Tongue (tissue), 1 donor: ENCODE measurements at regions not wholly inside any gene's neighbourhood (a gene's known extent, or its start where the extent isn't known, plus 50 kb on each side); places are given as distances from the start of the nearest gene placed in this dataset.

Experiments used
- DNase-seq: peaks from one replicate; pipeline ENCODE4 v3.0.0-alpha.2; 2015

- no peak for DNase-seq
Measured at GRCh38 chr4:159041054-159042034, 61.5 kb upstream of the RAPGEF2 start.

- peak; percentile 53 for DNase-seq
Measured at GRCh38 chr4:159042097-159042605, 60.7 kb upstream of the RAPGEF2 start.

GRCh38 chr4:159042868-159043267 lies 60.0 kb upstream of the RAPGEF2 start:
- no peak for DNase-seq

- DNase-seq: no peak
Measured at GRCh38 chr4:159043861-159044260, 59.0 kb upstream of the RAPGEF2 start.

- no peak for DNase-seq
Measured at GRCh38 chr4:159045321-159045720, 57.6 kb upstream of the RAPGEF2 start.

GRCh38 chr4:159046683-159047082 lies 56.2 kb upstream of the RAPGEF2 start:
- no peak for DNase-seq

GRCh38 chr4:159047478-159048165 lies 55.3 kb upstream of the RAPGEF2 start:
- DNase-seq: no peak

- DNase-seq: peak; percentile 85
Measured at GRCh38 chr4:159048166-159048886, 54.6 kb upstream of the RAPGEF2 start.

- DNase-seq: no peak
Measured at GRCh38 chr4:159049780-159050375, 53.0 kb upstream of the RAPGEF2 start.

GRCh38 chr4:159051245-159052071 lies 51.4 kb upstream of the RAPGEF2 start:
- DNase-seq: peak; percentile 15

- no peak for DNase-seq
Measured at GRCh38 chr4:159052315-159052714, 50.6 kb upstream of the RAPGEF2 start.
